ENCODE measurements at regions not wholly inside any gene's neighbourhood (a gene's known extent, or its start where the extent isn't known, plus 50 kb on each side); places are given as distances from the start of the nearest gene placed in this dataset.

DNA sequence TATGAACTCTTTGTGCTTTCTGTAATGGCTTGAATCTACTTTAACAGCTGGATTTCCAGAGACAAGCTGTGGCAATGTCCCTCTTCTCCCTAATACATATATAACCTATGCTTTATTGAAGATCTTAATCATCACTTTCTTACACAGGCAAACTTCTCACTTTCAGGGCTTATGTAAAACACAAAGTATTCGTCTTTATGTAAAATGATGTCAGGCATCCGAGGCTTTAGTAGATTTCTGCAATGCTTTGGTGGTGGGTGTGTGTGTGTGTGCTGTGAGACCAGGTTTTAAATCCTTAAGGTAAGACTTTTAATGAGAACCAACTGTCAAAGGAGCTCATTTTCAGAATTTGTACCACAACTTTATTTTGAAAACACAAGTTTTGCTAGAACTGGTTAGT, 70.0 kb upstream of the HMGA2 start:
- Mint-ChIP-seq H3K27me3 (ENCODE audit: low read depth) (no peaks in the 10 kb centered on the region), H3K27ac (peak overlapping the region in 1 of 3 experiments; percentile 4), H3K36me3 (ENCODE audit: low read depth) (no peaks in the 10 kb centered on the region), H3K4me1 (no peaks in the 10 kb centered on the region), H3K9me3 (no peaks in the 10 kb centered on the region), H3K4me3 (no peak overlapping the region)
- TF ChIP-seq, protein P1, sequence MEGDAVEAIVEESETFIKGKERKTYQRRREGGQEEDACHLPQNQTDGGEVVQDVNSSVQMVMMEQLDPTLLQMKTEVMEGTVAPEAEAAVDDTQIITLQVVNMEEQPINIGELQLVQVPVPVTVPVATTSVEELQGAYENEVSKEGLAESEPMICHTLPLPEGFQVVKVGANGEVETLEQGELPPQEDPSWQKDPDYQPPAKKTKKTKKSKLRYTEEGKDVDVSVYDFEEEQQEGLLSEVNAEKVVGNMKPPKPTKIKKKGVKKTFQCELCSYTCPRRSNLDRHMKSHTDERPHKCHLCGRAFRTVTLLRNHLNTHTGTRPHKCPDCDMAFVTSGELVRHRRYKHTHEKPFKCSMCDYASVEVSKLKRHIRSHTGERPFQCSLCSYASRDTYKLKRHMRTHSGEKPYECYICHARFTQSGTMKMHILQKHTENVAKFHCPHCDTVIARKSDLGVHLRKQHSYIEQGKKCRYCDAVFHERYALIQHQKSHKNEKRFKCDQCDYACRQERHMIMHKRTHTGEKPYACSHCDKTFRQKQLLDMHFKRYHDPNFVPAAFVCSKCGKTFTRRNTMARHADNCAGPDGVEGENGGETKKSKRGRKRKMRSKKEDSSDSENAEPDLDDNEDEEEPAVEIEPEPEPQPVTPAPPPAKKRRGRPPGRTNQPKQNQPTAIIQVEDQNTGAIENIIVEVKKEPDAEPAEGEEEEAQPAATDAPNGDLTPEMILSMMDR (IDR thresholded peaks at IDR 0.05; ENCODE audit: unreplicated experiment in 3 of 3) = no peak

DNA sequence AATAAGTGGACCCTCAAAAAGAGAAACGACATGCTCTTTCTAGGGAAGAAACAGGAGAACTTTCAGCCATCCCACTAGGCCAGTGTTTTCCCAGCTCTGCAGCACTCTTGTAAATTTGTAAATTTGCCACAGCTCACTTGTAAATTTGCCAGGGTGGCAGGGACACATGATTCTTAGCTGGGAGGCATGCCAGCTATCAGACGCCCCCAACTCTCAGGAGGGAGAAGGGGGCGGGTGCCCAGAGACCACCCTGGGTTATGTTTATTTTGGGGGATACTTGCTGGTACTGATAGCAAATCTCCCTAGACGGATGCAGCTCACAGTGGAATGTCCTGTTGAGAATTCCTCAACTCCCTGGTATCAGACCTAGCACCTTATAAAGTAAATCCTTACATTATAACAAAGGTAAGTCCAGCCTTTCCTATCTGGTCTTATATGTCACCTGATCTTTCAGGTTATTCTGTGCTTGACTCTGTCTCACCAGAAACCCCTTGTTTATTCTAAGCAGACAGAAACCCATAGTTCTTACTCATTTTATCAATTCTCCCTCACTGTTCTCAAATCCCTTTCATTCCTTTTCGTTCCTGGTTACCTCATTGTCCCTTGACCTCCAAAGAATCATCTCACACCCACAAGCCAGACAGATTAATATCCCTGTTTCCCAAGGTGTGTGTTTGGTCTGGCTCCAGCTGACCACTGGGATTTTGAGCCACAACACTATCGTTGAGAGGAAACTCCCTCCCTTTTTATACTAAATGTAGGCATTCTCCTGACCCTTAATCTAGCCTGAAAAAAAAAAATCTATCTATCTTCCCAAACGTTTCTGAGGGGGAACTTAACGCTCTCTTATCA, 69.3 kb upstream of the HMGA2 start:
- H3K9me3 Mint-ChIP-seq = no peaks in the 10 kb centered on the region

DNA sequence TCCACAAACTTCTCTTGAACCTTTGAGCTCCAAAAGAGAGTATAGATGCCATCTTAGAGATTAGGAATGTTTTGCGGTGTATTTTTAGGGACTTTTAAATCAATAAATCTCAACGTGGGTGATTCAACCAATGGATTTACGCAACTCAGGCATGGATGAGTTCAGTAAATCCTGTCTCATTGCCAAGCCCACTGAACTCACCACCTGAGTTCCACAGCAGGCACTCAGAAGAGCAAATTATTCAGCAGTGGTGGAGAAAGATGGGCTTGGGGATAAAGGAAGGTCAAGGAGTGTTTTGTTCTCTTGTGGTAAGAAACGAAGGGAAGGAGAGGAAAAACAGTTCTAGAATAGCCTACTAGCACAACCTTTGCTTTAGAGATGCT, 68.7 kb upstream of the HMGA2 start:
- TF ChIP-seq, protein P1 (IDR thresholded peaks at IDR 0.05; ENCODE audit: unreplicated experiment in 3 of 3) = no peak
- Mint-ChIP-seq H3K9me3 (no peaks in the 10 kb centered on the region), H3K4me3 (no peak overlapping the region)

More for the DNA sequence above, 69.3 kb upstream of the HMGA2 start:
- H3K36me3 Mint-ChIP-seq (ENCODE audit: low read depth) = no peaks in the 10 kb centered on the region
- no peaks in the 10 kb centered on the region for H3K27me3 Mint-ChIP-seq (ENCODE audit: low read depth)
- TF ChIP-seq, protein P1 (IDR thresholded peaks at IDR 0.05; ENCODE audit: unreplicated experiment in 3 of 3) = no peak
- H3K4me1 Mint-ChIP-seq = no peaks in the 10 kb centered on the region
- no peak overlapping the region for H3K4me3 Mint-ChIP-seq
- peak overlapping the region in 1 of 3 experiments; percentile 4 for H3K27ac Mint-ChIP-seq

DNA sequence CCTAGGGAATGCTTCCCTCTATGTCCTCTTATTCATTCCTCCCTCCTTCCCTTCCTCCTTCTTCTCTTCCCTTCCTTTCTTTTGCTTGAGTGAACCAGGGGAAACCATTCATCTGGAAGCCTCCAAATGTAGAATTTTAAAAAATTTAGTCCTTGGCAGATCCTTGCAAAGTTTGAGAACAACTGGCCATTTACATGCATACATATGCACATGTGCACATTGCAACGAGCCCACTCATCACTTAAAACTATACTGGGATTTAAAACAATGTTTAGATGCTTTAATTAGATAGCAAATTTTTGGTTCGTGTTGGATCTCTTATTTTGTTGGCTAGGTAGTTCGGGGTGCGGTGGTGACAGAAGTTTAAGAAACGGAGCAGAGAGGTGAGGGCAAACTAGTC, 68.0 kb upstream of the HMGA2 start:
- H3K9me3 Mint-ChIP-seq = no peaks in the 10 kb centered on the region
- H3K4me1 Mint-ChIP-seq = no peaks in the 10 kb centered on the region

More for the DNA sequence above, 68.7 kb upstream of the HMGA2 start:
- H3K36me3 Mint-ChIP-seq (ENCODE audit: low read depth) = no peaks in the 10 kb centered on the region
- H3K27me3 Mint-ChIP-seq (ENCODE audit: low read depth) = no peaks in the 10 kb centered on the region
- no peaks in the 10 kb centered on the region for H3K4me1 Mint-ChIP-seq
- H3K27ac Mint-ChIP-seq = no peak overlapping the region

DNA sequence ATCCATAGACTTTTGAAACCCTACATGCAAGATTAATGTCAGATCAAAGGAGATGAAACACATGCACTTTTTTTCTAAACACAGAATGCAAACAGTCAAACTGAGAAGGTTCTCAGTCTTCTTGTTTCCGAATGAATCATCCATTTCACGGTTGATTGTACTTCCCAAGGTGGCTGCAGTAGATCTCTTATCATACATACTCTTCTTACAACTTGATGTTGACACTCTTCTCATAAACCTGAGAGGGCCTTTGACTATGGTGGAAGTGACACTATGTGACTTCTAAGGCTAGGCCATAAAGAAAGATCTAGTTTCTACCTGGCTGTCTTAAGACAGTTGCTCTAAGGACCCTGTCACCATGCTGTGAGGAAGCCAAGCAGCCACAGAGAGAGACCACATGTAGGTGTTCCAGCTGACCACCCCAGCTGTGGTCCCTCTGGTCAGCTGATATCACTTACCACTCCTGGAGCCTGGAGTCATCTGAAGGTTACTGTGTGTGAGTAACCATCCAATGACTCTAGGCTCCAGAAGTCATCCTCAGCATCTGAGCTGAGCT, 67.2 kb upstream of the HMGA2 start:
- no peaks in the 10 kb centered on the region for H3K27me3 Mint-ChIP-seq (ENCODE audit: low read depth)
- H3K4me1 Mint-ChIP-seq = no peaks in the 10 kb centered on the region
- H3K9me3 Mint-ChIP-seq = no peaks in the 10 kb centered on the region
- H3K27ac Mint-ChIP-seq = no peak overlapping the region
- H3K4me3 Mint-ChIP-seq = no peak overlapping the region
- H3K36me3 Mint-ChIP-seq (ENCODE audit: low read depth) = no peaks in the 10 kb centered on the region
- TF ChIP-seq, protein P1 (IDR thresholded peaks at IDR 0.05; ENCODE audit: unreplicated experiment in 3 of 3) = no peak

More for the DNA sequence above, 68.0 kb upstream of the HMGA2 start:
- no peak overlapping the region for H3K4me3 Mint-ChIP-seq
- no peak overlapping the region for H3K27ac Mint-ChIP-seq
- H3K27me3 Mint-ChIP-seq (ENCODE audit: low read depth) = no peaks in the 10 kb centered on the region
- TF ChIP-seq, protein P1 (IDR thresholded peaks at IDR 0.05; ENCODE audit: unreplicated experiment in 3 of 3) = no peak
- no peaks in the 10 kb centered on the region for H3K36me3 Mint-ChIP-seq (ENCODE audit: low read depth)

All from nephron (organoid).